HT1080 (cell line): ENCODE measurements at regions not wholly inside any gene's neighbourhood (a gene's known extent, or its start where the extent isn't known, plus 50 kb on each side); places are given as distances from the start of the nearest gene placed in this dataset.
"Not testable (repeated sequence)": the region's sequence is repeated elsewhere in the genome, so short reads cannot be mapped to it uniquely, and the experiment has no call there.

Experiments used
- DNase-seq: peaks from one replicate; pipeline ENCODE4 v3.0.0-alpha.2; 2015; ENCODE audit warnings: low read depth

GRCh38 chr4:177178246-177178645 lies 131.4 kb upstream of the NEIL3 start:
- DNase-seq, result no peak

GRCh38 chr4:177182166-177182565 lies 127.5 kb upstream of the NEIL3 start:
- no peak for DNase-seq

- no peak for DNase-seq
Observed at GRCh38 chr4:177182728-177183127, 126.9 kb upstream of the NEIL3 start.

- peak; percentile 3 for DNase-seq
Observed at GRCh38 chr4:177185151-177185550, 124.5 kb upstream of the NEIL3 start.

- no peak for DNase-seq
Observed at GRCh38 chr4:177185579-177185978, 124.1 kb upstream of the NEIL3 start.

GRCh38 chr4:177187371-177187770 lies 122.3 kb upstream of the NEIL3 start:
- no peak for DNase-seq

- DNase-seq, result no peak
Observed at GRCh38 chr4:177190995-177191580, 118.6 kb upstream of the NEIL3 start.

GRCh38 chr4:177191586-177191985 lies 118.1 kb upstream of the NEIL3 start:
- no peak for DNase-seq

GRCh38 chr4:177191991-177192390 lies 117.7 kb upstream of the NEIL3 start:
- DNase-seq, result no peak

- not testable (repeated sequence) for DNase-seq
Observed at GRCh38 chr4:177193024-177193715, 116.5 kb upstream of the NEIL3 start.

- DNase-seq, result no peak
Observed at GRCh38 chr4:177194906-177195305, 114.8 kb upstream of the NEIL3 start.

GRCh38 chr4:177196615-177197014 lies 113.1 kb upstream of the NEIL3 start:
- no peak for DNase-seq

- no peak for DNase-seq
Observed at GRCh38 chr4:177201614-177202013, 108.1 kb upstream of the NEIL3 start.

- no peak for DNase-seq
Observed at GRCh38 chr4:177204126-177204525, 105.5 kb upstream of the NEIL3 start.

- DNase-seq, result peak; percentile 60
Observed at GRCh38 chr4:177214935-177215334, 94.7 kb upstream of the NEIL3 start.

- DNase-seq, result peak; percentile 52
Observed at GRCh38 chr4:177220376-177220775, 89.3 kb upstream of the NEIL3 start.

GRCh38 chr4:177222781-177223180 lies 86.9 kb upstream of the NEIL3 start:
- no peak for DNase-seq

- DNase-seq, result no peak
Observed at GRCh38 chr4:177225605-177226004, 84.1 kb upstream of the NEIL3 start.

GRCh38 chr4:177227636-177228035 lies 82.0 kb upstream of the NEIL3 start:
- no peak for DNase-seq

- no peak for DNase-seq
Observed at GRCh38 chr4:177228599-177228998, 81.1 kb upstream of the NEIL3 start.

- DNase-seq, result peak; percentile 20
Observed at GRCh38 chr4:177229331-177229730, 80.3 kb upstream of the NEIL3 start.

- DNase-seq, result no peak
Observed at GRCh38 chr4:177232473-177232872, 77.2 kb upstream of the NEIL3 start.

- peak; percentile 15 for DNase-seq
Observed at GRCh38 chr4:177235026-177235425, 74.6 kb upstream of the NEIL3 start.
